NCI-H510A treated with DMSO at 0.1 percent for 48 hours (cell line): ENCODE measurements at regions not wholly inside any gene's neighbourhood (a gene's known extent, or its start where the extent isn't known, plus 50 kb on each side); places are given as distances from the start of the nearest gene placed in this dataset.
"Not testable (repeated sequence)": the region's sequence is repeated elsewhere in the genome, so short reads cannot be mapped to it uniquely, and the experiment has no call there.

Experiments
- DNase-seq: peaks from one replicate; lab custom pipeline; 2025; lab: John Stamatoyannopoulos, UW

- DNase-seq: no peak
Observed at GRCh38 chr9:18032636-18033035, 441.3 kb upstream of the ADAMTSL1 start.

- DNase-seq: no peak
Observed at GRCh38 chr9:18036422-18037187, 437.3 kb upstream of the ADAMTSL1 start.

DNA sequence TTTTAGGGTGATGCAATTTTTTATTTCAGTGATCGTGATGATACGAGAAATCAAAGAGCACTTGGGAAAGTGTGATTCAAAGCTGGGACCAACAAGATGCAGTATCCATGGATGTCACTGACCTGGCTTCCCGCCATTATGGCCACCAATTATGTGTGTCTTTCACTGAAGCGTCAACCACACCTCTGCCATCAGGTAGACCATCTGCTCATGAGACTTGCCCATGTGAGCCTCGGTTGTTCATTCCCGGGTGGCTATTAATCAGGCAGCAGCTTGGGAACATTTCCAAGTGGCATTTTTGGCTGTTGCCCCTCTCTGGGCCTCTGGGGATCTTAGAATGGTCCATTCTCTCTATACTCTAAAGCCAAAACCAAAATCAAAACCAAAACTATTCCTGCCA lies 436.0 kb upstream of the ADAMTSL1 start:
- no peak for DNase-seq

- no peak for DNase-seq
Observed at GRCh38 chr9:18040327-18040726, 433.6 kb upstream of the ADAMTSL1 start.

GRCh38 chr9:18043978-18044377 lies 430.0 kb upstream of the ADAMTSL1 start:
- DNase-seq: no peak

DNA sequence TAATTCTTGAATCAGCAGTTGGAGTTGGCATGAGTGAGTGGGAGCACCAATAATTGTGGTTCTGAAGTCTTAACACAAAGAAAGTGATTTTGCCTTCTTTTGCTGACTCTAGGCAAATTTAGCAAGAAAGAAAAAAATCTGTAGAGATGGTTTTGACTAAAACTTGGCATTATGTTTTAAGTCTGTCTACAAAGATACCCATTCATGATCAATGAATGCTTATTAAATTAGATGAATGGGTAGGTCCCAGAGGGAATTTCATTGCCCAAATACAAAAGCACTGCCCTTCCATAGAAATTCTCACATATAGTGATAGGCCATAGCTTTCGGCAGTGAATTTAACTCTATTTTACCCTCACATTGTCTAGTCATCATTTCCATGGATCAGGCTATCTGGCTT lies 428.6 kb upstream of the ADAMTSL1 start:
- no peak for DNase-seq

DNA sequence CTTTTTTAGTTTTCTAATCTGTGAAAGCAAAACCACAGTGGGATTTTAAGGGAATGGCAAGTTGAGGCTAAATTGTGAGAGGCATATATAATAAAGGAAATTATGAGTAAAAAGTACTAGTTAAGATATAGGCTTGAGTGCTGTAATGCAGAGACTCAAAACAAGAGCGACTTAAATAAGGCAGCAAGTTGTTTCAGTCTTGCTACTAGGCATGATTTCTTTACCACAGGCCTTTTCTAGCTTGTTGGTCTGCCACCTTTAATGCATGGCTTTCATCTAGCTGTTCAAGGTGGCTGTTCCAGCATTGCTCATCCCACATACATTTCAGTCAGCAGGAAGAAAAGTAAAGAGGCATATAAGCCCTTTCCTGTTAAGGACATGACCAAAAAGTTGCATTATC lies 427.9 kb upstream of the ADAMTSL1 start:
- no peak for DNase-seq

- no peak for DNase-seq
Observed at GRCh38 chr9:18051638-18052037, 422.3 kb upstream of the ADAMTSL1 start.

GRCh38 chr9:18052060-18052459 lies 421.9 kb upstream of the ADAMTSL1 start:
- no peak for DNase-seq

- DNase-seq: no peak
Observed at GRCh38 chr9:18056269-18056992, 417.5 kb upstream of the ADAMTSL1 start.

GRCh38 chr9:18056993-18057369 lies 417.0 kb upstream of the ADAMTSL1 start:
- no peak for DNase-seq

- DNase-seq: no peak
Observed at GRCh38 chr9:18058564-18059442, 415.1 kb upstream of the ADAMTSL1 start.

GRCh38 chr9:18059447-18059846 lies 414.5 kb upstream of the ADAMTSL1 start:
- DNase-seq: no peak

GRCh38 chr9:18060269-18060934 lies 413.6 kb upstream of the ADAMTSL1 start:
- no peak for DNase-seq

GRCh38 chr9:18061332-18061731 lies 412.6 kb upstream of the ADAMTSL1 start:
- DNase-seq: no peak

DNA sequence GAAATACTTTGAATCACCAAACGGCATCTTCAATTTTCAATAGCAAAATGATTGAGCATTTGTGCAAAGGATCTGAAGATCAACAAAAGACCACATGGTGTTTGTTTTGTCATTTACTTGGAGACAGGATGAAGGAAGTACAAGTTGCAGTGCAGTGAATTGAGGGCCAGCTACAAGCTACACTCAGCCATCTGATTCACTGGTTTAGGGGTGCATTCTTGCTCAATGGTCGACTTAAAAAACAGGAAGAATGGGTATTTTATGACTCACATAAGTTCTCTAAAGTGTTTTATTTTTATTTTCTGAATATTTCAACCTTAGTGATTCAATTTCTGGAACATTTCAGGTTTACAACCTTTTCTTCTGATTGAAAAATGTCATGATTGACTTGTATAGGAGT lies 412.1 kb upstream of the ADAMTSL1 start:
- no peak for DNase-seq

- DNase-seq: no peak
Observed at GRCh38 chr9:18063856-18064390, 410.0 kb upstream of the ADAMTSL1 start.

DNA sequence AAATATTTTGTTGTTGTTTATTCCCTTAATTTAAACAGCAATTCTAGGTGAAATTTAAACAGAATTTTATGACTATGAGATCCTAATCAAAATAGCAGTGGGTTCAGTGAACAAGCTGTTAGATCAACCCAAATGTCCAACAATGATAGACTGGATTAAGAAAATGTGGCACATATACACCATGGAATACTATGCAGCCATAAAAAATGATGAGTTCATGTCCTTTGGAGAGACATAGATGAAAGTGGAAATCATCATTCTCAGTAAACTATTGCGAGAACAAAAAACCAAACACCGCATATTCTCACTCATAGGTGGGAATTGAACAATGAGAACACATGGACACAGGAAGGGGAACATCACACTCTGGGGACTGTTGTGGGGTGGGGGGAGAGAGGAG lies 407.3 kb upstream of the ADAMTSL1 start:
- not testable (repeated sequence) for DNase-seq

DNA sequence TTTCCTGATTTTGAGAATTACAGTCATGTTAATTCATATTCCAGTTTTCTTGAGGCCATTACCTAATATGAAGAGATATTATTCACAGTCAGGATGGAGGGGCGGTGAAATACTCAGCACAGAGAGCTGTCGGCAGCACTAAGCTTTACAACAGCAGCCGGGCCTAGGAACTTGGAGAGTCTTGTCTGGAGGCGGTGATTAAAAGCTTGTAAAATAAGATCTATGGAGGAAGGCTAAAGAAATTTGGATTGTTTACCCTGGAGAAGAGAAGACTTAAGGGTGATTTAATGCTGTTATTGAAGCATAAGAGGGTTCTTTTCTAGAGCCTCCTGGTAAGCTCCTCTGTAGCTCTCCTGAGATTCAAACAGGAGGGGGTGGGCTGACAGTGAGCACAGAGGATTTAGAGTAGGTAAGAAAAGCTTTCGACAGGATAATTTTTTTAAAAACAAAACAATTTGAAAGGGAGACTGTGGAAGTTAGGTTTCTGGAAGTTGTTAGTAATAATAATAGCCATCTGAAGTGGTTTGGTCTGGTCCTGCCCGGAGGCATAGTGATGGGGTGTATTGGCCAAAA lies 406.3 kb upstream of the ADAMTSL1 start:
- no peak for DNase-seq

GRCh38 chr9:18068900-18069299 lies 405.1 kb upstream of the ADAMTSL1 start:
- DNase-seq: no peak

- DNase-seq: no peak
Observed at GRCh38 chr9:18071651-18072060, 402.3 kb upstream of the ADAMTSL1 start.
